ENCODE measurements at regions not wholly inside any gene's neighbourhood (a gene's known extent, or its start where the extent isn't known, plus 50 kb on each side); places are given as distances from the start of the nearest gene placed in this dataset.

DNA sequence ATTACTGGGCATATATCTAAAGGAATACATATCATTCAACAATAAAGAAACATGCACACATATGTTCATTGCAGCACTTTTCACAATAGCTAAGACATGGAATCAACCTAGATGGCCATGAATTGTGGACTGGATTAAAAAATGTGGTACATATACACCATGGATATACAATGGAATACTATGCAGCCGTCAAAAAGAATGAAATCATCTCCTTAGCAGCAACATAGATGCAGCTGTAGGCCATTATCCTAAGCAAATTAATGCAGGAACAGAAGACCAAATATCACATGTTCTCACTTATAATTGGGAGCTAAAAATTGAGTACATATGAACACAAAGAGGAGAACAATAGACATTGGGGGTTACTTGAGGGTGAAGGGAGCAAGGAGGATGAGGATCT lies 175.6 kb downstream of the POLR1F start:
- ChIA-PET CTCF (ENCODE audit: partially characterized antibody) (no interaction called here), POLR2A (ENCODE audit: partially characterized antibody) (no interaction called here)
- H2BK120ac ChIP-seq (replicated peaks; ENCODE audit: low read depth, low read length): no peak overlapping the region
- 100% methylated on average over 1 of the region's 1 CpG; no CpG with 5 or more reads in 1 of the 2 experiments for WGBS, 2 experiments (ENCODE audit: extremely low coverage in 1 of 2, insufficient coverage in 1 of 2, insufficient read length in 1 of 2, insufficient replicate concordance in 2 of 2, low coverage in 1 of 2, low lambda C conversion rate in 2 of 2, missing lambda C conversion rate in 1 of 2)
- DNase-seq (ENCODE audit: low read depth in 1 of 2, low spot score in 2 of 2): no peak
- H2BK12ac ChIP-seq (ENCODE audit: low read depth, low read length): no peak overlapping the region
- H3K23ac ChIP-seq (ENCODE audit: insufficient read length): no peak overlapping the region
- H3K4me2 ChIP-seq (ENCODE audit: insufficient read depth in 1 of 2, low read depth in 2 of 2, low read length in 2 of 2): no peak overlapping the region
- no peak overlapping the region for H3K14ac ChIP-seq (ENCODE audit: insufficient read length)
- no peak for FAIRE-seq
- no peak overlapping the region for H3K27ac ChIP-seq (ENCODE audit: low read depth, low read length)
- peaks cover 0 to 2% (median 0%) of the 10 kb centered on the region in 4 experiments; a peak in 2 of 7 replicates for H3K4me1 ChIP-seq (replicated peaks in 1 of 4; ENCODE audit: control insufficient read depth in 3 of 4, insufficient read depth in 4 of 4, low read length in 3 of 4)
- no peaks in the 10 kb centered on the region for H3K36me3 ChIP-seq (ENCODE audit: control insufficient read depth in 2 of 4, insufficient read depth in 4 of 4, low read length in 3 of 4)
- H3K23me2 ChIP-seq (ENCODE audit: low read depth, low read length): no peaks in the 10 kb centered on the region
- no peak overlapping the region for H2AK5ac ChIP-seq (ENCODE audit: low read depth, low read length)
- no peak overlapping the region for H2BK15ac ChIP-seq (ENCODE audit: low read length)
- no peak overlapping the region for H4K8ac ChIP-seq (ENCODE audit: extremely low read depth, insufficient read depth, low read length)
- no peaks in the 10 kb centered on the region for H3K27me3 ChIP-seq (replicated peaks in 1 of 4; ENCODE audit: control insufficient read depth in 3 of 4, extremely low read depth in 1 of 4, insufficient read depth in 3 of 4, low read length in 3 of 4)
- no peak overlapping the region for H3K4ac ChIP-seq (replicated peaks; ENCODE audit: insufficient read length, low read depth, low read length)
- H4K91ac ChIP-seq (replicated peaks; ENCODE audit: insufficient read length, low read length): no peak overlapping the region
- H4K5ac ChIP-seq (ENCODE audit: insufficient read length, low read depth, low read length): no peak overlapping the region
- no peak overlapping the region for H2BK5ac ChIP-seq (ENCODE audit: low read depth, low read length)
- no peak overlapping the region for H3K4me3 ChIP-seq (ENCODE audit: extremely low read depth in 1 of 4, insufficient read depth in 2 of 4, low read depth in 3 of 4, low read length in 4 of 4)
- no peaks in the 10 kb centered on the region for H3K79me1 ChIP-seq (ENCODE audit: low read depth, low read length)
- no peaks in the 10 kb centered on the region for H3K9me3 ChIP-seq (ENCODE audit: insufficient read depth in 2 of 2, low read depth in 1 of 2, low read length in 1 of 2)
- no peak overlapping the region for H2BK20ac ChIP-seq (ENCODE audit: low read length)
- H4K20me1 ChIP-seq (replicated peaks in 1 of 2; ENCODE audit: control insufficient read depth in 1 of 2, insufficient read depth in 2 of 2, low read length in 2 of 2): no peaks in the 10 kb centered on the region
- H2AFZ ChIP-seq (ENCODE audit: low read length): no peak overlapping the region
- H3K56ac ChIP-seq (replicated peaks; ENCODE audit: insufficient read length, low read depth, low read length): no peak overlapping the region
- no peaks in the 10 kb centered on the region for H3K79me2 ChIP-seq (ENCODE audit: control insufficient read depth in 1 of 2, insufficient read depth in 2 of 2, low read length in 2 of 2)
- no peak overlapping the region for H3K9ac ChIP-seq (replicated peaks in 1 of 4; ENCODE audit: extremely low read depth in 1 of 4, low read depth in 3 of 4, low read length in 3 of 4)
- H3K18ac ChIP-seq (ENCODE audit: extremely low read depth, low read length): no peak overlapping the region
- no peak for TF ChIP-seq JUND (IDR thresholded peaks at IDR 0.05; ENCODE audit: low read length)
- no peak for TF ChIP-seq SP4 (IDR thresholded peaks at IDR 0.05; ENCODE audit: low read length)
- TF ChIP-seq, protein P1, sequence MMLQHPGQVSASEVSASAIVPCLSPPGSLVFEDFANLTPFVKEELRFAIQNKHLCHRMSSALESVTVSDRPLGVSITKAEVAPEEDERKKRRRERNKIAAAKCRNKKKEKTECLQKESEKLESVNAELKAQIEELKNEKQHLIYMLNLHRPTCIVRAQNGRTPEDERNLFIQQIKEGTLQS (IDR thresholded peaks at IDR 0.05; ENCODE audit: insufficient read depth, low read depth, low read length): no peak
- TF ChIP-seq ASH2L (IDR thresholded peaks at IDR 0.05; ENCODE audit: low read length): no peak
- no peak for TF ChIP-seq HDAC2 (IDR thresholded peaks at IDR 0.05; ENCODE audit: borderline replicate concordance in 1 of 2, low read depth in 2 of 2, low read length in 2 of 2)
- TF ChIP-seq TBP (IDR thresholded peaks at IDR 0.05; ENCODE audit: low read depth, low read length): no peak
- TF ChIP-seq EZH2 (IDR thresholded peaks at IDR 0.05; ENCODE audit: low read depth, low read length, severe bottlenecking): no peak
- TF ChIP-seq YY1 (IDR thresholded peaks at IDR 0.05; ENCODE audit: low read depth, low read length): no peak
- no peak for TF ChIP-seq JUN (IDR thresholded peaks at IDR 0.05; ENCODE audit: low read depth, low read length)
- TF ChIP-seq, protein P2, sequence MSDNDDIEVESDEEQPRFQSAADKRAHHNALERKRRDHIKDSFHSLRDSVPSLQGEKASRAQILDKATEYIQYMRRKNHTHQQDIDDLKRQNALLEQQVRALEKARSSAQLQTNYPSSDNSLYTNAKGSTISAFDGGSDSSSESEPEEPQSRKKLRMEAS (IDR thresholded peaks at IDR 0.05): no peak
- TF ChIP-seq KDM5A (IDR thresholded peaks at IDR 0.05; ENCODE audit: low read length): no peak
- no peak for TF ChIP-seq RXRA (IDR thresholded peaks at IDR 0.05; ENCODE audit: insufficient read depth, low read depth, low read length)
- TF ChIP-seq SUZ12 (IDR thresholded peaks at IDR 0.05; ENCODE audit: low read length): no peak

All from H1 (cell line).